Esophagus muscularis mucosa (tissue), 4 donors: ENCODE measurements at regions not wholly inside any gene's neighbourhood (a gene's known extent, or its start where the extent isn't known, plus 50 kb on each side); places are given as distances from the start of the nearest gene placed in this dataset.

Experiments used
- DNase-seq: peaks from one replicate; pipeline ENCODE4 v3.0.0-alpha.2; 2017; ENCODE audit errors: extremely low spot score
- H3K27ac ChIP-seq, 4 donors: fragments of 200-600 bp; sonication (generic); replicated peaks in 1 of 4; 1 replicate in 3 of 4; 2 replicates in 1 of 4; pipeline ENCODE4 v1.5.1; 2016 to 2019; ENCODE audit warnings: mild to moderate bottlenecking in 1 of 4
- H3K27me3 ChIP-seq, 4 donors: fragments of 200-600 bp; sonication (generic); one replicate each; pipeline versions ENCODE4 v1.5.1 to v1.6.0; 2016 to 2019
- H3K36me3 ChIP-seq, 4 donors: fragments of 200-600 bp; sonication (generic); one replicate each; pipeline ENCODE4 v1.5.1; 2016 to 2019
- H3K4me1 ChIP-seq, 4 donors: fragments of 200-600 bp; sonication (generic); one replicate each; pipeline ENCODE4 v1.5.1; 2016 to 2019
- H3K4me3 ChIP-seq, 4 donors: fragments of 200-600 bp; sonication (generic); 1 replicate in 2 of 4; 2 replicates in 2 of 4; pipeline ENCODE4 v1.5.1; 2016 to 2019; ENCODE audit warnings: mild to moderate bottlenecking in 4 of 4, moderate library complexity in 1 of 4
- H3K9me3 ChIP-seq, 4 donors: fragments of 200-600 bp; sonication (generic); 1 replicate in 3 of 4; 2 replicates in 1 of 4; pipeline ENCODE4 v1.5.1; 2016 to 2019
- EP300 ChIP-seq: sonication (generic); formaldehyde crosslinking; IDR thresholded peaks from one replicate; pipeline ENCODE4 v1.6.1; 2017; ENCODE audit warnings: antibody characterized with exemption
- POLR2A ChIP-seq: fragments of 450-650 bp; IDR thresholded peaks from one replicate; pipeline ENCODE4 v1.6.1; 2017; ENCODE audit warnings: antibody characterized with exemption, moderate library complexity, mild to moderate bottlenecking, low read depth
- POLR2AphosphoS5 ChIP-seq, 2 donors: sonication (generic); formaldehyde crosslinking; IDR thresholded peaks; one replicate each; pipeline ENCODE4 v1.6.1; 2017; ENCODE audit warnings: antibody characterized with exemption in 2 of 2
- WGBS: methylation state at CpG from one replicate; pipeline ENCODE4 v1.1.5; 2018; 5-methylcytosine and 5-hydroxymethylcytosine counted together
- intact Hi-C: fragments of 100-400 bp; cut with DNase I; formaldehyde crosslinking; loops from one replicate; pipeline ENCODE4 v1.15.1; 2023
- TF ChIP-seq, protein P1 (sequence below), 3 experiments: fragments of 200-600 bp in 2 of 3; fragments of 450-650 bp in 1 of 3; sonication (generic) in 2 of 3; IDR thresholded peaks; one replicate each; pipeline ENCODE4 v1.5.1; 2017 to 2019; ENCODE audit warnings: antibody characterized with exemption in 3 of 3, mild to moderate bottlenecking in 2 of 3, moderate library complexity in 1 of 3

DNA sequence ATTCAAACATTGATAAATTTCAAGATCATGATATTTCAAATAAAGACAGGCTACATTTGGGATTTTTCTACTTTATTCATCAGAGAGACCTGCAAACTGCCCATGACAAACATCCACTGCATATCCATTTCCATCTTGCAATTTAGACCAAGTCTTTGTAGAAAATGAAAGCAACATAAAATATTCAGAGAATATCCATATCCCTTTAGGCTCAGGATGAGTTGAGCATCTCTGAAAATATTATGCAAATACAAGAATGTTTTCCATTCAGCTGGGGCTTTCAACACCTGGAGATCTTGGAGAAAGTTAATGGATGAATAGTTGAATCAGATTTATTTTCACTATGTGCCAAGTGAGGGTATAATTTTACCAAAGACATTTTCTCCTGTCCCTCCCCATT is 103.4 kb downstream of the TUSC7 start:
- no peak for DNase-seq
- Histone ChIP-seq H3K4me3 (no peak overlapping the region), H3K4me1 (peaks cover 0 to 37% (median 26%) of the 10 kb centered on the region in 4 donors), H3K9me3 (peaks cover 0 to 3% (median 0%) of the 10 kb centered on the region in 4 donors), H3K36me3 (no peaks in the 10 kb centered on the region), H3K27ac (no peak overlapping the region), H3K27me3 (no peaks in the 10 kb centered on the region)
- TF ChIP-seq EP300 (no peak), POLR2AphosphoS5 (IDR thresholded peaks at IDR 0.05) (no peak), POLR2A (no peak)
- TF ChIP-seq, protein P1, sequence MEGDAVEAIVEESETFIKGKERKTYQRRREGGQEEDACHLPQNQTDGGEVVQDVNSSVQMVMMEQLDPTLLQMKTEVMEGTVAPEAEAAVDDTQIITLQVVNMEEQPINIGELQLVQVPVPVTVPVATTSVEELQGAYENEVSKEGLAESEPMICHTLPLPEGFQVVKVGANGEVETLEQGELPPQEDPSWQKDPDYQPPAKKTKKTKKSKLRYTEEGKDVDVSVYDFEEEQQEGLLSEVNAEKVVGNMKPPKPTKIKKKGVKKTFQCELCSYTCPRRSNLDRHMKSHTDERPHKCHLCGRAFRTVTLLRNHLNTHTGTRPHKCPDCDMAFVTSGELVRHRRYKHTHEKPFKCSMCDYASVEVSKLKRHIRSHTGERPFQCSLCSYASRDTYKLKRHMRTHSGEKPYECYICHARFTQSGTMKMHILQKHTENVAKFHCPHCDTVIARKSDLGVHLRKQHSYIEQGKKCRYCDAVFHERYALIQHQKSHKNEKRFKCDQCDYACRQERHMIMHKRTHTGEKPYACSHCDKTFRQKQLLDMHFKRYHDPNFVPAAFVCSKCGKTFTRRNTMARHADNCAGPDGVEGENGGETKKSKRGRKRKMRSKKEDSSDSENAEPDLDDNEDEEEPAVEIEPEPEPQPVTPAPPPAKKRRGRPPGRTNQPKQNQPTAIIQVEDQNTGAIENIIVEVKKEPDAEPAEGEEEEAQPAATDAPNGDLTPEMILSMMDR (IDR thresholded peaks at IDR 0.05), result no peak
- intact Hi-C loops, result no loop called here

DNA sequence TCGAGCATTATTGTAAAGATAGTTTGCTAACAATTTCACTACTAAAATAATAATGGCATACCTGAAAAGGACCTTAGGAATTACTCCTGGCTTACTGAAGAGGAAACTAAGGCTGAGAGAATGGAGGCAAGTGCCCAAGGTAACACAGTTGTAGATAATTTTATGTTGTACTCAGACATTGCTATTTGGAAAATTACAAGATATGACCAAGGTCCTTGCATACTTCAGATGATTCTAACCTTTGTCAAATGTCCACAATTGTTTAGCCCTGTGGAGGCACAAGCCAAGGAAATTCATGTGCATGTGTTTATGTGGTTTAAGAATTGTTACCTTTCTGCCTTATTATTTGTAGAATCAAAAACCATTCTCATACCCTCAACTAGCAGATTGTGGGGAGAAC is 105.7 kb downstream of the TUSC7 start:
- Histone ChIP-seq H3K36me3 (no peaks in the 10 kb centered on the region), H3K27me3 (no peaks in the 10 kb centered on the region), H3K4me1 (peaks cover 0 to 37% (median 26%) of the 10 kb centered on the region in 4 donors), H3K4me3 (no peak overlapping the region), H3K9me3 (no peaks in the 10 kb centered on the region), H3K27ac (no peak overlapping the region)
- TF ChIP-seq, protein P1 (IDR thresholded peaks at IDR 0.05), result no peak
- intact Hi-C loops, result no loop called here
- DNase-seq, result no peak
- WGBS, result 76% methylated on average over 1 of the region's 1 CpG

DNA sequence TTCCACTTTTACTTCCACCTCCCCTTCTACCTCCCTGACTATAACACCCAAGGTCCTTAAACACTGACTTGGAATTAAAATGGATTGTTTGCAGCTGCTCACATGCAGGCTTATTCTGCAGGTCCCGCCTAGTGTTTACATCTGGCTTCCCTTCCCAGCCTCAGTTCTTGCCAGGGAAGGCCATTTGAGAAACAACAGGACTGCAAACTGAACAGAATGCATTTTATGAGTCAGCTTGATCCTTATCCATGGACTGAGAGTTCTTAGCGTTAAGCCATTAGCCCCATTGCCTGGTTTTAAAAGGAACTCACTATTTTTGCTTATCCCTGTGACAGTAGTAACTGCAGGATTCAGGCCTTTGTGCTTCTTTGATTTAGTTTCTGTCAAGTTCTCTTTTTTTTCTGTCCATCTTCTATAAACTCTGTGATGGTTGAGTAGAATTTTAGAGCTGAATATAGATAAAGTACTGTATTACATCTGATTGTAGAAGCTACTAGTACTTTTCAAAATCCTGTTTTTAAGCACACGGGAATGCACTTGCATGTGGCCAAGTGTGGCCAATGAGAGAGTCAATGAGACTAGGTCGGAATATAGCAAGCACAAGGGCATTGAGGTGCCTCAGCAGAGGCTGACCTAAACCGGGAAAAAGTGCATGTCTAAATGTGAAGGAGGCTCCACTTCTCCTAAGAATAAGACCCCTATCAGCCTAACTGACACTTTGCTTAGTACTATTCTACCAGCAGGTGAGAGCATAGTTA is 106.4 kb downstream of the TUSC7 start:
- Histone ChIP-seq H3K9me3 (no peaks in the 10 kb centered on the region), H3K27me3 (no peaks in the 10 kb centered on the region), H3K4me1 (peaks cover 0 to 37% (median 26%) of the 10 kb centered on the region in 4 donors), H3K36me3 (no peaks in the 10 kb centered on the region), H3K4me3 (no peak overlapping the region), H3K27ac (peak overlapping the region in 3 of 4 donors; percentile 21 to 39 (median 27))
- intact Hi-C loops, result no loop called here
- no peak for DNase-seq
- TF ChIP-seq POLR2AphosphoS5 (IDR thresholded peaks at IDR 0.05) (peak in 1 of 2 donors; percentile 47), EP300 (no peak), POLR2A (no peak)
- TF ChIP-seq, protein P1 (IDR thresholded peaks at IDR 0.05), result no peak
- 29% methylated on average over 5 of the region's 5 CpGs for WGBS

DNA sequence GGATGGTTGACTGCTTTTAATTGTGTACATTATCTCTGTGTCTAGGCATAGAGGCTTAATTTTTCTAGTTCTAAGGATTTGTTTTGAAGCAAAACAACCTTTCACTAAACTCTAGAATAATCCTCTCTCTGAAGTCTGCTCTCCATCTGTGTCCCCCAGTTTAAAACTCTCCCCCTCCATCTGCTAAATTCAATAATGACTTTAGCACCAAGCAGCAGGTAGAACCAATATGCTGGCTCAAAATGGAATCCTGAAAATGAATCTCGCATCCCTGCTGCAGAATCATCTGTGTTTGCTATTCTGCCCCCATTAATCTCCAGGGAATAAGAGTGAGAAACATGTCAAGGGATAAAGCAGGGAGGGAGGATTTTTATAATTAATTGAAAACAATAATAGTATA is 111.8 kb downstream of the TUSC7 start:
- no peak overlapping the region for H3K4me3 ChIP-seq
- H3K9me3 ChIP-seq, result no peaks in the 10 kb centered on the region
- 69% methylated on average over 1 of the region's 1 CpG for WGBS
- intact Hi-C loops, result no loop called here
- H3K27ac ChIP-seq, result no peak overlapping the region
- TF ChIP-seq EP300 (no peak), POLR2A (no peak), POLR2AphosphoS5 (IDR thresholded peaks at IDR 0.05) (no peak)
- TF ChIP-seq, protein P1 (IDR thresholded peaks at IDR 0.05), result no peak
- no peaks in the 10 kb centered on the region for H3K36me3 ChIP-seq
- no peaks in the 10 kb centered on the region for H3K27me3 ChIP-seq
- DNase-seq, result no peak
- peaks cover 0 to 9% (median 8%) of the 10 kb centered on the region in 4 donors for H3K4me1 ChIP-seq

DNA sequence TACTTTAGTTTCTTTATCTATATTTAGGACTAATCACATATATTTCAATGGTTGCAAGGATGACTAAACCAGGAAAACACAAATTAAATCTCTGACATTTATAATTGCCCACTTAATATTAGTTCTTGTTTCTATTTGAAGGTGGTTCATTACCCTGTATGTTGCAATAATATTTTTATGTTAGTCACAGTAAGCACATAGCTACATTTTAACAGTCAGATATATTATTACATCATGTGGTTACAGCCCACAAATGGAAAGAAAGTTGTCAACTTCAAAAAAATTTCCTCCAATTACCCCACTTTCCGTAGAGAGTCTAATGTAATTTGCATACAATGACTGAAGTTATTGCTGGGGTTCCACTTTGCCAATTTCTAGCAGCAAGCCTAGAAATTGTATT is 114.6 kb downstream of the TUSC7 start:
- WGBS, result 67% methylated on average over 1 of the region's 1 CpG
- TF ChIP-seq POLR2AphosphoS5 (IDR thresholded peaks at IDR 0.05) (no peak), EP300 (no peak), POLR2A (no peak)
- TF ChIP-seq, protein P1 (IDR thresholded peaks at IDR 0.05), result no peak
- H3K27ac ChIP-seq, result no peak overlapping the region
- DNase-seq, result no peak
- no peaks in the 10 kb centered on the region for H3K36me3 ChIP-seq
- no peaks in the 10 kb centered on the region for H3K4me1 ChIP-seq
- H3K4me3 ChIP-seq, result no peak overlapping the region
- no peaks in the 10 kb centered on the region for H3K27me3 ChIP-seq
- intact Hi-C loops, result no loop called here
- H3K9me3 ChIP-seq, result no peaks in the 10 kb centered on the region
